ENCODE measurements at regions not wholly inside any gene's neighbourhood (a gene's known extent, or its start where the extent isn't known, plus 50 kb on each side); places are given as distances from the start of the nearest gene placed in this dataset.

DNA sequence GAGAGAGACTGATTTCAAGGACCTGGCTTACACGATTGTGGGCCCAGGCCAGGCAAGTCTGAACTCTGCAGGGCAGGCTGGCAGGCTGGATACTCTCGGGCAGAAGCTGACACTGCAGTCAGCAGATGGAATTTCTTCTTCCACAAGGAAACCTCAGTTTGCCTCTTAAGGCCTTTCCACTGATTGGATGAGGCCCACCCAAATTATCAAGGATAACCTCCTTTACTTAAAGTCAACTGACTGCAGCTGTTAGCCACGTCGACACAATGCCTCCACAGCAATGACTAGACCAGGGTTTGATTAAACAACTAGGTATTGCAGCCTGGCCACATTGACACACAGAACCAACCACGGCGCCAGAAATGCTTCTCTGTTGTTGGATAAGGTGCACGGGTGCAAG is 130.5 kb downstream of the PSMG1 start:
- no peak for DNase-seq

DNA sequence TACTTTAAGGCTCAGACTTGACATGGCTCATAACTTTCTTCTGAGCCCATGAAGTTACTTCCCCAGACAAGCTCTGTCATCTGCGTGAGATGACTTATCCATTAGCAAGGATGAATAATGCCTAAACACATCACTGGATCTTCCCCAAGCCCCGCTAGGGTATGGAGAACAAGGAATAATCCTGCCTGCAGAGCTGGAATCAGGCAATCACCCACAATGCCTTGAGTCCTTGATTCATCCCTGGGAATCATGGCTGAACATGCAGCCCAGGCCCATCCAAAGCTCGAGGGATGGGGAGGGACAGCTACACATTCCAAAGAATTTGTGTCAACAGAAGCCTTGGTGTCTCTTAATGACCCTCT is 131.7 kb downstream of the PSMG1 start:
- DNase-seq: peak; percentile 38

DNA sequence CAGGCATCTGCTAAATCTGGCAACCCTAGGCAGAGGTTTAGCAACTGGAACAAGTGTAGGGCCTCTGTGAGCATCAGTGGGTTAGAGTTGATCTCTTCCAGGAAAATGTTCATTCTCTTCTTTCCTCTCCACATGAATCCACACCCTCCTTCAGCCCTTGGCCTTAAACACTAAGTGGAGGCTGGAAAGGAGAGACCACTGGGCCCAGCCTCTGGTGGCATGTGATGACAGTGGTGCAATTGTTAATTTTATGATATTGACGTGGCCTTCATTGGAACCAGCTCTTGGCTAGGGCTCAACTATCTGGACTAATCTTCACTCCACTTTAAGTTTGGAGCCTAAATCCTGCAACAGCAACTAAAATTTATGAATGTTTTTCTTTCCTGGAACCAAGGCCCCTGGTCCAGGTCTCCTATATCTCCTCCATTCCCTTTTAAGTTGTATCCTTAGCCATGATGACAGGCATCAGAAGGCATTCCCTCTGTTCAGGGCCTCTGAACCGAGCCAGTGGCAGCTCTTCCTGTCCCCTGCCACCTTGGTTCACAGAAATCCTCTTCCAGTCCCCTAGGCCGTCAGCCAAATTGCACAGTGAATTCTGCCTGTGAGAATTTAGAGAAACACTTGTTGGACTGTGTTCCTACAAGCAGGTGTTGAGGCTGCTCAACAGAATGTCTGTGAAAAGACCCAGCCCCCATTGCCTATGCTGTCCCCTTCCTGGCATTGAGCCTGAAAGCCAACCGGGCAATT is 132.2 kb downstream of the PSMG1 start:
- DNase-seq: no peak

DNA sequence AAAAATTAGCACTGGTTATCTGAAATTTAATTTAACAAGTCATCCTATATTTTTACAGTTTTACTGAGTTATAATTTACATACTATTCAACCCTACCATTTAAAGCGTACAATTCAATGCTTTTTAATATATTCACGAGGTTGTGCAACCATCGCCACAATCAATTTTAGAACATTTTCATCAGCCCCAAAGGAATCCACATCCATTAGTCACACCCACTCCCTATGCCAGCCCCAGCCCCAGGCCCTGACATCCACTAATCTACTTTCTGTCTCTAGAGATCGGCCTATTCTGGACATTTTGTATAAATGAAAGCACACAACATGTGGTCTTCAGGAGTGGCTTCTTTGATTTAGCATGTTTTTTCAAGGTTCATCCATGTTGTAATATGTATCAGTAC is 134.7 kb downstream of the PSMG1 start:
- DNase-seq: no peak

DNA sequence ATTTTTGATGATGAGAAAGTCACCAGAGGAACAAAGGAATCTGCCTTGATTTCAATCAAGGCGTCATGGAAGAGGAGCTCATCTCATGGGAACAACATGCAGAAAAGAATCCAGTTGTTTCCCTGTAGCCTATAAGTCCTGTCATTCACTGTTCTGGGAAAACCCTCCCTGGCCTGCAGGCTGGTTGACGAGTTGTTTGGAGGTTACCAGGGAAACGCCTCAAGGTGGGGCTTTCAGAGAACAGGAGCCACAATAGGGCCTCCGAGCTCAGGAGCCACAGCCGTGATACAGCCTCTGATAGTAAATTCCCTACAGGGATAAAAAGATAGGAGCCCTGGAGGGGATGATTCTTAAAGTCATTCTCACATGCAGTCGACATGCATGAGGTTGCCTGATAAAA is 135.2 kb downstream of the PSMG1 start:
- DNase-seq: no peak

DNA sequence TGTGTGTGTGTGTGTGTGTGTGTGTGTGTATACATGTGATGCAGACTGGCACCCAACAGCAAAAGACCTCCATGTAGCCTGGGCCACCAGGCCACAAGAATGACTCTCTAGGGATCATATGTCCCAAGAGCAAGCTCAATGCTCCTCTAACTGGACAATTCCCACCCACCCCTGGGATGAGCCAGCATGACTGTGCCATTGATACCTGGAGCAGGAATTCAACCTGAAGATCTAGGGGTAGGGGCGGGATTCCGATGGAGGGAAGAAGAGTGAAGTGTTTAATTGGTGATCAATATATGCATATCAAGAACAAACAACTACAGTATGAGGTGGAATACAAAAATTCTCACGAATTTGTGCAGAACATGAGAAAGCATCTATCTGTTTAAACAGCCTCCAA is 136.2 kb downstream of the PSMG1 start:
- DNase-seq: no peak

DNA sequence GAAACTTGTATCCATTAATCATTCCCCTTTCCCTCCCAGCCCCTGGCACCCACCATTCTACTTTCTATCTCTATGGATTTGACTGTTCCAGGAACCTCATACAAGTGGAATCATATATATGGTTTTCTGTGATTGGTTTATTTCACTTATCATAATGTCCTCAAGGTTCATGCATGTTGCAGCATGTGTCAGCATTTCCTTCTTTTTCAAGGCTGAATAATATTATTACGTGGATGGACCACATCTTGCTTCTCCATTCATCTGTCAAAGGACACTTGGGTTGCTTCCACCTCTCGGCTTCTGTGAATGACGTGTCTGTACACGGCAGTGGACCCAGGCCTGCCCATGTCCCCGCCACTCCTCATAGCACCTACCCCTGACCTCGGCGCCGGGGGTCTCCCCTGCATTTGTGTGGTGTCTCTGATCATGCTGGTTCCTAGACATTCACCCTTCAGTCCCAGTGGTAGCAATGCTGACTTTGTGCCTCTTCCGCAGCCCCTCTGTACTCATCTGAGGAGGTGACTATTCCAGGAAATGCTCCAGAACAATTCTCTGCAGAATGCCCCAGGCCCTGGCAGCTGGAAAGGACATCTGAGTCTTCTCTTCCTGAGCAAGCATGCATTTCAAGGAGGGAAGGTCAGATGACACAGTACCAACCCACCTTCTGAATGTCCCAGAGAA is 136.9 kb downstream of the PSMG1 start:
- no peak for DNase-seq

DNA sequence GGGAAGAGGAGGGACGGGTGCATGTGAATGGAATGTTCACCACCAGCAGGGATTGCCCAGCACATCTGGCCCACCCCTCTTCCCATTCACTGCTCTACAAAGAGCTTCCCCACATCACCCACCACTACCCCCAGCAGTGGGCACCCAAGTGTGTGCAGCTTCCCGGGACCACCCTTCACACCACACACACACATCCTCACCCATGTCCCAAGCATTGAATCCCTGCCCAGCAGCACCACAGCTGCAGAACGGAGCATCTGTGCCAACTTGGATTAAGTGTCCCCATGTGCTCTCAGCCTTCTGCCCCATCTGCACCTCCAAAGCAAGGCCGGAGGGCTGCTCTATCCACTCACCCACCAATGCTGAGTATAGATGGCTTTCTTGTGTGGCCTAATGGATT is 141.4 kb downstream of the PSMG1 start:
- DNase-seq: no peak

DNA sequence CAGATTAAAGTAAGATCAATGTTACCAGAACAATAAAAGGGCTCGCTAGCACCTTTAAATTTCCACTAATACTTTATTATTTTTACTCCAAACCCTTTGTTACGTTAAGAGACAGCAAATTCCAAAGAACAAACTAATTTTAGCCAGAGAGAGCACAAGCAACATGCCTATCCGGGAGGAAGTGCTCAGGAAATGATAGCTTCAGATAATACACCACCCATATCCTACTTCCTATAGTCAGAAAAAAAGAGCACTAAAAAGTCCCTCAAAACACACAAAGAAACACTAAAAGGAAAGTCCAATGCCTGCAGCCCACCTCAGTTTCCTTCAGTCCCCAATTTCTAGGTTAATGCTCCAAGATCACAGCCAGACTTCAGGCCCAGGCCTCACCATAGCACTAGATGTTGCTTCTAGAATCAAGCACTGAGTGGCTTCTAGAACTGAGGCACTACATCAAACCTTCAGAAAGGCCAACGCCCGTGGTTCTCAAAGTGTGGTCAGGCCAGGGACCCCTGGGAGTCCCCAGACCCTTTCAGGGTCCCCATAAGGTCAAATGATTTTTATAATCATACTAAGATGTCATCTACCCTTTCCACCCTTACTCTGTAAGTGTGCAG is 142.6 kb downstream of the PSMG1 start:
- DNase-seq: no peak

DNA sequence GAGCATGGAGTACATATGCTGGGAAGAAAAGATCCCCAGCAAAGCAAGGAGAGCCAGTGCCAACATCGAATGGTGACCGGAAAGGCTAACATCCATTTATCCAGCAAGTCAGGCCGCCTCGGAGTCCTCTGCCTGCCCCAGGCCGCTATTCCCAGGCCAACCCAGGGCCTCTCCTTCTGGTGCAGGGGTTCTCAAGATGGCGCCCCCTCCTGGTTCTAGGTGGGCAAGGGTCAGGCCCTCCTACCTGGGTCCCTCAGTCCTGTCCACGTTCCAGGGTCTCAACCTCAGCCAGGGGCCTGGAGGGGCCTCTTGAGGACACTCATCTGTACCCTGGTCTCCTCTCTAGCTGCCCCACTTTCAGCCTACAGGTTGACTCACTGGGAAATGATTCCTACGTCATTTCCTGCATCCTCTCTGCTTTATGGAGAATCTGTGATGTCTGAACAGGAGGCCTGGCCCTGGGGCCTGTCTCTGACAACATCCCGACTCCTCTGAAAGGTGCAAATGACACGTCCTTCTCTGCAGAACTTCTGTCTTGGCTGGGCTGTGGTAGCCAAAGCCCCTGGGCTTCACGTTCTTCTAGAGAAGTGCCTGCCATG is 145.3 kb downstream of the PSMG1 start:
- DNase-seq: no peak

DNA sequence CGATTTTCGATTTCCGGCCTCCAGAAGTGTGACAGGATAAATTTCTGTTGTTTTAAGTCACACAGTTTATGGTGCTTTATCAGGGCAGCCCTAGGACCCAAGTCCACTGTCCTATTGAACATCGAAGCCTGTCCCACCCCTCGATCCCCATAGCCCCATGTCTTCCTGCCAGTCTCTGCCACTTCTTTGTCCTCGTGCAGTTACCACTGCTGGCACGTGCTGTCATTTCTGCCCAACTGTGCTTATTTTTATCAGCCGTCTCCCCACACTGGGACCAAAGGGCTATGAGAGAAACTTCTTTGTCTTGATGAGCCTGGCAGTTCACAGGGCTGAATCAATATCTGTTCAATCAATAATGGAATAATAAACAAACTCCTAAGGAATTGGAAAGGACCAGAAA is 146.7 kb downstream of the PSMG1 start:
- DNase-seq: no peak

DNA sequence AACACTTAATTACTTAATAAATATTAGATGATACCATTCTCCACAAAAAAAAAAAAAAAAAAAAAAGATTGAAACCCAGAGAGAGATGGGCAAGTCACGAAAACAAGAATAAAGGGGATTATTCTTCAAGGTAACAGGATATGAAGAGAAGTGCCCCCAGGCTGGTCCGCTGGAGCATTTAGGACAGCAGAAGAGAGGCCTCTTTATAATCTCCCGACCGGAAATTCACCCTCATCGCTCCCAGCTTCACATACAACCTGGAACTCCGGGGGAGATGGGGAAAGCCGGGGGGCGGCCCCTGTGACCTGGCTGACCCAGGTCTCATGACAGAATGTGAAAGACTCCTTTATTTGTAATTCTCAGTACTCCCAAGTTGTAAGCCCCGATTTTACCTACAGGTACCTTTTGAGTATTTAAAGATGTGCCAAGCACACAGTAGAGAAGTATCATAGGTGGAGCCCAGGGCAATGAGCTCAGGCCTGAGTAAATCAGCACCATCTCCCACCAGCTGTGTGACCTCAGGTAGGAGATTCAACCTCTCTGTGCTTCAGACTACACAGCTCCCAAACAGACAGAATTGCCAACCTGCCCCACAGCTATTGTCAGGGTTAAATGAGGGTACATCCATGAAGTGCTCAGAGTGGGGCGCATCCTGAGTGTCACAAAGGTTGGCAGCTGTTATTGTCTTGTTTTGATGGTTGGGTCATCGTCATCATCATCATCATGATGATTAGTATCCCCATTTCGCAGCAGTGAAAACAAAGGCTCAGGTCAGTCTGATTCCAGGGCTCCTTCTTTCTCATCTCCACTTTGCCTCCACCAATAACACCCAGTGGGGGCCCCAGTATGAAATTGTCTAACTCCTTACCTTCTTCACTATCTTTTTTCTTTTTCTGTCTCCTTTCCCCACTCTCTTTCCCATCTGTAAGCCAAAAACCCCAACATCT is 148.4 kb downstream of the PSMG1 start:
- DNase-seq: no peak

DNA sequence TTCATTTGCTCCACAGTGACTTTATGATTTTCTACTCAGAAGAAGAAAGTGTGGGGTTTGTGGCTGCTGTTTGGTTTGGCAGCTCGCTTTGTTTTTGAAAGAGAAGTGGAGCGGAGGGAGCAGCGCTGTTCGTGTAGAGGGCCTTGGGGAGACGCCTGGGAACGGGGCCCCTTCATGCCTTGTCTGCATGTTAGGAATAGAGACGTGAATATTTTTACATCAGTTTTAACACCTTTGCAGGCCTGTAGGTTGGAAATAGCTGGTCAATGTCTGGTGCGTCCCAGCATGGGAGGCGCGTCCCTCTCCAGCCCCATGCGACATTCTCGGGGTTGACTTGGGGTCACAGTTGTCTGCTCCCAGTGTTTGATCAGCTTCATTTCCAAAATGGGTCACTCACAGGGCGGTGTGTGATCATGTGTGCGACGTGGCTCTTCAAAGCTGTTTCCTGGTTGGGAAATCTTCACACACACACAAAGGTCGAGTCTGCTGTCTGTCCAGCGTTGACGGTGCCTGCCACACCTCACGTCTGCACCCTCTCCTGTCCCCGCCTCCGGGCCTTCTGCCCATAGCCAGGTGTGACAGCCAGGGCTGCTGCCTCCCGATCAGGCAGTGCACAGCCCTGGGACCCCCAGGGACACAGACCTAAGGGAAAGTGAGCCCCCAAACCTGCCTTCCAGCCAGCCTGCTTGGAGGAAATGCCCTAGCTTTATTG is 149.2 kb downstream of the PSMG1 start:
- DNase-seq: no peak

DNA sequence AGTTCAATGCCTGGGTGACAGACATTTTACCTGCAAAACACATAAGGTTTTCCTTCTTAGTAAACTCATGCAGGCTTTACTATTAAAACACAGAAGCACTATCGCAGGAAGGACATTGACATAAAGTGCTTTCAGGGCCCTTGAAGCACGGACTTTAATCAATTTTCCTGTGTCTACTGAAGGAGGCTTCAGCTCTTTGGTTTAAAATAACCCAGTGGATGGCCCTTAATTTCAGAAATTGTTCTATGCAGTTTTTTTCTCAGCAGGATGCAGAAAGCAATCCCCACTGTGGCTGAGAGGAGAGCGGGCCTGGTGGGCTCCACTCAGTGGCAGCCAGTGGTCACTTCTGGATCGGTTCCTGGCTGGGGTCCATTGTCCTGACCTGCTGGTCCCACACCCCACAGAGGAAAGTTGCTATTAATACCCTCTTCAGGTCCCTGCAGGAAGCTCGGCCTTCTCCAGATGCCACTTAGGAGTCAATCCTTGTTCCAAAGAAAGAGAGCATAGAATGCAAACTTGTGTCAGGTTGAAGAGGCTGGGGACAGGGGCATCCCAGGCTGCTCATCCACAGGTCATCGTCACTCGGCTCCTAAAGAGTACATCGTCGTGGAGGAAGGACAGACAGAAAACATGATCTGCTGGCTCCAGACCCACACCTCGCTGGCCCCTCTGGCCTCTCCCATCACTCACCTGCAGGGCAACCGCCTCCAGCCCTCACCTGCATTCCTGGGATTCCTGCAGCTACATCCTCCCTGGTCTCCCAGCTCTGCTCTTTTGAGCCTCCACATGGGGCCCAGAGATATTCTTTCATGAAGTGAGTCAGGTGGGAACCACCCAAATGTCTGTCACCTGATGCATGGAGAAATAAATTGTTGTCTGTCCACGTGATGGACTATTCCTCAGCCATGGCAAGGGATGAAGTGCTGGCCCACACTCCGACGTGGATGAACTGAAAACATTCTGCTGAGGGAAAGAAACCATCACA is 153.1 kb downstream of the PSMG1 start:
- no peak for DNase-seq

DNA sequence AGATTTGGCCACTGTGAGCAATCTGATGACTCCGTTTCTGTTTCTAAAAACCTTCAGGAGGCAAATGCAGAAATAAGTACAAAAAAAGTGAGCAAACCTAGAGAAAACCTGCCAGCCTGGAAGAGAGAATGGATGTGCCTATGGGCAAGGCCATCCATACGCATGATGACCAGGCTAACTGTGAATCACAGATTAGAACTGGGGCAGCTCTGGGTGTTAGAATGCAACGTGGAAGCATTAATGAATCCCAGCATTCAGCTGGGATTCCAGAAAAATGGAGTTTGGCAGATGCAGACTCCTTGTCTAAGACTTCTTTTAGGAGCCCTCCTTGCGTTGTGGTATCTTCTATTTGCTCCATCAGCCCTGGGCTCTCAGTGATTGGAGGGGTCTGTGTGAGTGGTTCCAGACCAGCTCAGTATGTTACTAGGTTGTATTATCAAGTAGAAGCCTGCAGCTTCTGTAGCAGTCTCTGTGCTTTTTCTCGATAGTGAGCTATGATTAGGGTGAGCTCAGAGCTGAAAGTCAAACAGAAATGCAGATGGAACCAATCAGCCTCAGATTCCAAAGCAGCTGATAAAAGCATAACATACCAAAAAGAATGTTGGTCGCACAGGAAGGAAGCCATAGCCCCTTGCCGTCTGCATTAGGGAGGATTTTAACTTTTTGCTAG is 154.0 kb downstream of the PSMG1 start:
- DNase-seq: no peak

DNA sequence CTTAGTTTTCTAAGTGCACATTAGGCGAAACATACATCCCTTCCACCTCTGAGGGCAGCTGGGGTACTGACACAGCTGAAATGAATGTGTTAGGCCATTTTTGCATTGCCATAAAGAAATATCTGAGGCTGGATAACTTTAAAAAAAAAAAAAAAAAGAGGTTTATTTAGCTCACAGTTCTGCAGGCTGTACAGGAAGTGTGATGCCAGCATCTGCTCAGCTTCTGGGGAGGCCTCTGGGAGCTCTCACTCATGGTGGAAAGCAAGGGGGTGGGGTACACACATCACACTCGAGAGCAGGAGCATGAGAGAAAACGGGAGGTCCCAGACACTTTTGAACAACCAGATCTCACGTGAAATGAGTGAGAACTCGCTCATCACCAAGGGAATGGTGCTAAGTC is 158.1 kb downstream of the PSMG1 start:
- no peak for DNase-seq

DNA sequence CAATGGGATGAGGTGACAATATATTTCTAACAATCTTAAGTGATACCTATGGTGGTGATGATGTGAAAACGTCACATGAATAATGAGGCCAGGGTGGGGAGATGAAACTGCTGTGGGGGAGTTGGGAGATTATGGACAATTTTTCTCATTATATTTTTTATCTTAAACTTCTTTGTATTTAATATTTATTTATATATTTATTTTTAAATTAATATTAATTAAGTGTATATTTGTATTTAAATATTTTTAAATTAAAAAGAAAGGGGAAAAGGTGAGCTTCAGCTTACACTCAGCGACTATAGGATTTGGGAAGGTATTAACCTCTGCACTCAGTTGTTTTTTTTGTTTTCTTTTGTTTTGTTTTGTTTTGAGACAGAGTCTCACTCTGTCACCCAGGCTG is 158.7 kb downstream of the PSMG1 start:
- DNase-seq: no peak

DNA sequence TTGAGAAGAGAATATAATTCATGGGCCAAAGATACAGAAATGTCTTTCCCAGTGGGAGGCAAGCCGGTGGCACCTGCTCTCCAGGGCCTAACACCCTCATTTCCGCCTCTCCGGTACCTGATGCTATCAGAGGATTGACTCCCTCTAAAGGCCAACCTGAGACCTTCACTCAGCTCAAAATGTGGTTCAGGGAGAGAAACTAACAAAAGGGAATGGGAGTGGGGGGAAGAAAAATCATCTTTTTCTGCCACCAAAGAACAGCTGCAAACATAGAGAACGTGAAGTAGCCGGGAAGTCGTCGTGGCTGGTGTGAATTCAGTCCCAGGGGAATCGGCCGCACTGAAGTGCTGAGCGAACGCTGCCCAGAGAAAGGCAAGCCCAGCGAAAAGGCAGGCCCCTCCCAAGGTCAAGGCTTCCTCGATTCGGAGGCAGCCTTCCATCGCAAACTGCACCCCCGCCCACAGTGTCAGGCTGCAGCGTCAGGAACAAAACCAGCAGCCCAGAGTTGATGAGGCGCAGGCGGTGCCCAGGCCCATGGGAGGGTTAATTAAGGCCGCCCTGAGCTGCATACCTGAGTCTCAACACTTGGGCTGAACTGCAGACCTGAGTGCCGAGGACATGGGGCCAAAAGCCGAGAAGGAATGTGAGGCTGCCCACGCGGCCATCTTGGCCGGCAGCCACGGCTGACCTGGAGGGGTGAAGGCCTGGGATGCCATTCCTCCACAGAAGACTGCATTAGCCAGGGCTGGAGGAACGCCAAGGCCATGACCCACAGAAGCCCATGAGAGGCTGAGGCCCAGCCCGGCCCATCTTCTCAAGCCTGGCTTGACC is 160.2 kb downstream of the PSMG1 start:
- DNase-seq: no peak

DNA sequence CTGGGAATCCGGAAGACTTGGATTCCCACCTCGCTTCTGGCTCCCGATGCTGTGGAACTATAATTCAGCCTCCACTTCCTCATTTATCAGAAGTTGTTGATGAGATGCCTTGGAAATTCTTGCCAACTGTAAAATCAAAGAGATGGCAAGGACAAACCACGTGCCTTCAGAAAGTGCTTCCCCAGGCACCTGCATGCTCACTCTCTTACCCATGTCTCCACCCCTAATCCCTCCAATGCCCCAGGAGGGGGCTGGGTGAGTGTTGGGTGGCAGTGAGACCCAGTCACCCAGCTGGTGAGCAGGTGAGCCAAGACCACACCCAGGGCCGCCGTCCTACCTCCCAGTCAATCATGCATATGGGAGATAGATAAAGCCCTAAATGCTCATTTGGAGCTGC is 160.8 kb downstream of the PSMG1 start:
- no peak for DNase-seq
